GM23248 (cell line): ENCODE measurements at regions not wholly inside any gene's neighbourhood (a gene's known extent, or its start where the extent isn't known, plus 50 kb on each side); places are given as distances from the start of the nearest gene placed in this dataset.

Experiments
- EZH2 ChIP-seq: fragments of 200-600 bp; sonication (generic); IDR thresholded peaks from 2 replicates; pipeline ENCODE4 v1.6.1; 2018; ENCODE audit warnings: antibody characterized with exemption, mild to moderate bottlenecking; ENCODE audit not compliant: insufficient read depth, poor library complexity, severe bottlenecking
- EZH2phosphoT487 ChIP-seq: fragments of 200-600 bp; sonication (generic); IDR thresholded peaks from 2 replicates; pipeline ENCODE4 v1.6.1; 2018; ENCODE audit warnings: antibody characterized with exemption, moderate library complexity, mild to moderate bottlenecking, low read depth; ENCODE audit not compliant: insufficient read depth

DNA sequence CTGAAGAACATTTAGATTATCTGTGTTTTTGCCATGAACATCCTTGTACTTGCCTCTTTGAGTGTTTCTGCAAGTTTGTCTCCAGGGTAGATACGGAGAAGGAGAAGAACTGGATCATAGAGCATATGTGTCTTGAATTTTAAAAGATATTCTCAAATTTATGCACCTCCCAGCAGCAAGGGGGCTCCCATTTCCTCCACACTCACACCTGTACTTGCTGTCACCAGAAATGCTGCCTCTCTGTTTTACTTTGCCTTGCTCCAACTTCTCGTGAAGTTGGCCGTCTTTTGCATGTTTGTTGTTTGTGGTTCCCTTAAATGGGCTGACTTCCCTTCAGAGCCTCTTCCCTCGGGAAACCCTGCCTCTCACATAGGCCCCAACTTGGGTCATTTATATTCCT, 171.0 kb downstream of the TFAP2C start:
- TF ChIP-seq EZH2, result no peak
- TF ChIP-seq EZH2phosphoT487, result no peak
